ENCODE measurements at regions not wholly inside any gene's neighbourhood (a gene's known extent, or its start where the extent isn't known, plus 50 kb on each side); places are given as distances from the start of the nearest gene placed in this dataset.

GRCh38 chr11:112543390-112543789 lies 282.7 kb upstream of the PLET1 start:
- in situ Hi-C loops (cut with MboI; ENCODE audit: low sequenced_read_pairs), result no loop called here
- no peak overlapping the region for H3K23ac ChIP-seq (ENCODE audit: low read depth, low read length)

More at GRCh38 chr11:112543390-112543789, 282.7 kb upstream of the PLET1 start:
- H3K36me3 ChIP-seq (ENCODE audit: control insufficient read depth, insufficient read depth, low read length), result no peaks in the 10 kb centered on the region
- no peak overlapping the region for H4K91ac ChIP-seq (ENCODE audit: insufficient read depth, low read depth, low read length)
- H2BK15ac ChIP-seq (ENCODE audit: low read depth, low read length), result no peak overlapping the region
- intact Hi-C loops (cut with micrococcal nuclease), result no loop called here
- H2BK20ac ChIP-seq (ENCODE audit: low read depth, low read length), result no peak overlapping the region
- no peak overlapping the region for H2BK5ac ChIP-seq (ENCODE audit: low read depth, low read length, poor library complexity, severe bottlenecking)
- H3K14ac ChIP-seq (replicated peaks; ENCODE audit: low read depth, low read length), result no peak overlapping the region
- DNase-seq, result no peak
- H3K79me1 ChIP-seq (ENCODE audit: low read depth in 1 of 2, low read length in 2 of 2), result no peaks in the 10 kb centered on the region
- dilution Hi-C loops (cut with HindIII; ENCODE audit: low sequenced_read_pairs, unreplicated experiment), result no loop called here
- H4K20me1 ChIP-seq (ENCODE audit: insufficient read depth, low read length), result no peaks in the 10 kb centered on the region
- H3K4me1 ChIP-seq (ENCODE audit: control insufficient read depth, insufficient read depth, low read length), result no peaks in the 10 kb centered on the region
- H3K56ac ChIP-seq (ENCODE audit: extremely low read depth, insufficient read depth, low read length), result no peak overlapping the region
- no peak overlapping the region for H4K5ac ChIP-seq (ENCODE audit: low read depth, low read length)
- no peaks in the 10 kb centered on the region for H3K9me3 ChIP-seq (ENCODE audit: control insufficient read depth, insufficient read depth, low read length)
- H2AK5ac ChIP-seq (ENCODE audit: low read depth, low read length), result no peak overlapping the region
- no peak overlapping the region for H2AFZ ChIP-seq (replicated peaks; ENCODE audit: low read length, poor library complexity)
- H3K9ac ChIP-seq (ENCODE audit: low read depth, low read length), result no peak overlapping the region
- ATAC-seq (ENCODE audit: low read depth), result no peak
- no peak overlapping the region for H3K4me2 ChIP-seq (ENCODE audit: low read depth, low read length)
- ChIA-PET POLR2A (ENCODE audit: unreplicated experiment) (no interaction called here), CTCF (no interaction called here)
- peaks cover 7% of the 10 kb centered on the region for H3K27me3 ChIP-seq (ENCODE audit: control insufficient read depth, insufficient read depth, low read length)
- no TSS peak for BruUV-seq (replicated peaks)
- 100% methylated on average over 1 of the region's 3 CpGs; no CpG with 5 or more reads in 1 of the 2 experiments for WGBS, 2 experiments (ENCODE audit: extremely low coverage in 2 of 2, insufficient read length in 1 of 2)
- H3K4ac ChIP-seq (ENCODE audit: low read depth, low read length), result no peak overlapping the region
- H4K8ac ChIP-seq (ENCODE audit: low read depth in 2 of 2, low read length in 2 of 2), result no peak overlapping the region
- H3K27ac ChIP-seq (ENCODE audit: insufficient read depth, low read length), result no peak overlapping the region
- H2BK120ac ChIP-seq (ENCODE audit: low read depth, low read length), result no peak overlapping the region
- no peak overlapping the region for H2AK9ac ChIP-seq (replicated peaks; ENCODE audit: low read depth, low read length, poor library complexity)
- H3K4me3 ChIP-seq (ENCODE audit: insufficient read depth, low read depth, low read length), result no peak overlapping the region
- TF ChIP-seq USF2 (IDR thresholded peaks at IDR 0.05; ENCODE audit: low read depth, low read length), result no peak
- no peak for TF ChIP-seq CTCF (conservative IDR thresholded peaks at IDR 0.05; ENCODE audit: low read depth, low read length)
- no peak for TF ChIP-seq ELK1 (IDR thresholded peaks at IDR 0.05; ENCODE audit: borderline replicate concordance, low read depth, low read length)
- TF ChIP-seq CHD1 (IDR thresholded peaks at IDR 0.05; ENCODE audit: low read depth, low read length), result no peak
- no peak for TF ChIP-seq NFE2L2 (IDR thresholded peaks at IDR 0.05; ENCODE audit: low read depth, low read length)
- TF ChIP-seq MAFK (IDR thresholded peaks at IDR 0.05; ENCODE audit: low read depth, low read length), result no peak
- no peak for TF ChIP-seq RFX5 (IDR thresholded peaks at IDR 0.05; ENCODE audit: low read depth, low read length)
- TF ChIP-seq POLR2A (IDR thresholded peaks at IDR 0.05; ENCODE audit: low read depth, low read length), result no peak
- TF ChIP-seq RAD21 (IDR thresholded peaks at IDR 0.05; ENCODE audit: low read length), result no peak
- TF ChIP-seq MXI1 (IDR thresholded peaks at IDR 0.05; ENCODE audit: borderline replicate concordance, low read depth, low read length), result no peak
- TF ChIP-seq CEBPB (IDR thresholded peaks at IDR 0.05; ENCODE audit: low read depth, low read length), result no peak
- no peak for TF ChIP-seq FOS (IDR thresholded peaks at IDR 0.05; ENCODE audit: low read depth, low read length)
- TF ChIP-seq RCOR1 (IDR thresholded peaks at IDR 0.05; ENCODE audit: insufficient replicate concordance, low read length), result no peak
- no peak for TF ChIP-seq BHLHE40 (IDR thresholded peaks at IDR 0.05; ENCODE audit: low read depth, low read length)
- no peaks in the 10 kb centered on the region for H3K9me1 ChIP-seq (ENCODE audit: insufficient read depth, low read length)
- H3K18ac ChIP-seq (ENCODE audit: low read depth, low read length), result no peak overlapping the region
